DMS53 treated with DMSO at 0.1 percent for 48 hours (cell line): ENCODE measurements at regions not wholly inside any gene's neighbourhood (a gene's known extent, or its start where the extent isn't known, plus 50 kb on each side); places are given as distances from the start of the nearest gene placed in this dataset.
A peak's percentile ranks its signal among the peaks of the same experiment; 100 is the strongest.

Experiments used
- DNase-seq: peaks from one replicate; lab custom pipeline; 2025; ENCODE audit not compliant: unreplicated experiment; lab: John Stamatoyannopoulos, UW

- DNase-seq, result no peak
Observed at GRCh38 chr4:189304809-189305208, 635.9 kb upstream of the FRG1 start.

DNA sequence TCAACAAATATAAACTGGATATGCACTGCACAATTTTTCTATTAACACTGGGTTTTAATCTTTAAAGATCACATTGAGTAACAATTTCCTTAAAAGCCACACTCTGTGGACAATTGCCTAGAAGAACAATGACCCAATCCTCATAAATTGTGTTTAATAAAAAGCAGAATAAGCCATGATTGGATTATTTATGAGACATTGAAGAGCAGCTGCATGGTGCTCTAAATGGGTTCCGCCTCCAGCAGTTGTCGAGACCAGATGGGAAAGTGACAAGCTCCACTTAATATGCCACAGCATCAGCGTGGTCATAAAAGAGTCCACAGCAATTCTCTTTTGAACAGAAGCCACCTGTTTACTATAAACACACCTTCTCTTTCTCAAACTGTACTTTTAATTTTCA, 635.2 kb upstream of the FRG1 start:
- no peak for DNase-seq

DNA sequence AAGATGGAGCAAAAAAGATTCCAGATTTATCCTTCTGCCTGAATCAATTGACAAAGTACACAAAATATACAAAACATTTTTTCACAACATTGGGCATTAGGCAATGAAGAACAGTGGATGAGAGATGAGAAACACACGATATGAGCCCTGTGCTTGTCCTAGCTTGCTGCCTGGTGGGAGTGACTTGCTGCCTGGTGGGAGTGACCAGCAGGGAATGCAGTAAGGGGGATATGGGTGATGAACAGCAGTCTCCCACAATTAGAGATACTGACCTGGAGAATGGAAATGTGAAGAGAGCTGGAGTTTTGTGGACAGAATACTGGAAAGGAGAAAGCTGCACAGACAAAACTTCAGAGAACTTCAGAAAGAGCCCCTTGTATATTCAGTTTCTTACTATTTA, 629.4 kb upstream of the FRG1 start:
- no peak for DNase-seq

- no peak for DNase-seq
Observed at GRCh38 chr4:189313064-189313463, 627.6 kb upstream of the FRG1 start.

DNA sequence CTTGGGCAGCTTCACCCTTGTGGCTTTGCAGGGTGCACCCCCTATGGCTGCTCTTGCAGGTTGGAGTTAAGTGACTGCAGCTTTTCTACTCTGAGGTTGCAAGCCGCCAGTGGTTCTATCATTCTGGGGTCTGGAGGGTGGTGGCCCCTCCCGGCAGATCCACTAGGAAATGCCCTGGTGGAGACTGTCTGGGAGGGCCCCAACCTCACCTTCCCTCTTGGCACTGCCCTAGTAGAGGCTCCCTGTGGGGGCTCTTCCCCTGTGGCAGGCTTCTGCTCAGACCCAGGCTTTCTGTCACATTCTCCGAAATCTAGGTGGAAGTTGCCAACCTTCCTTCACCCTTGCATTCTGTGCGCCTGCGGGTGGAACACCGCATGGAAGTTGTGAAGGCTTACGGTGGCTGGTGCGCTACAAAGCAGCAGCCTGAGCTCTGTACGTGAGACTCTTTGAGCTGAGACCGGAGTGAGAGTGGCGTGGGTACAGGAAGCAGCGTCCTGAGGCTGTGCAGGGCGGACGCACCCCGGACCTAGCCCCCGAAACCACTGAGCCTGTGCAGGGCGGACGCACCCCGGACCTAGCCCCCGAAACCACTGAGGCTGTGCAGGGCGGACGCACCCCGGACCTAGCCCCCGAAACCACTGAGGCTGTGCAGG, 626.7 kb upstream of the FRG1 start:
- DNase-seq, result no peak

- DNase-seq, result no peak
Observed at GRCh38 chr4:189322426-189322825, 618.2 kb upstream of the FRG1 start.

- DNase-seq, result no peak
Observed at GRCh38 chr4:189341881-189342280, 598.8 kb upstream of the FRG1 start.

DNA sequence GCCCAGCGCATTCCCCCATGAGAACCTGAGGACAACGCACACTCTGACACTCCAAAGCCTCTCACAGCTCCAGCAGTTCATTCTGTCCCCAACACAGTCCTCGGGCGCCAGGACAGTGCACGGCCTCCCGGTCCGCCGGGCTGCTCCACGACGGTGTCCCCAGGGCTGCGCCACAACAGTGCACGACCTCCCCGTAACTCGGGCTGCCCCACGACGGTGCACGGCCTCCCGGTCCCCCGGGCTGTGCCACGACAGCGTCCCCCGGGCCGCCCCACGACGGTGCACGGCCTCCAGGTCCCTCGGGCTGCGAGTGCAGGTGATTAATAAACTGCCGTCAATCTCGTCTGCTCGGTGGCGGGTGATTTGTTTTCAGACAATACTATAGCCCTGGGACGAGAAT, 585.1 kb upstream of the FRG1 start:
- no peak for DNase-seq

- DNase-seq, result no peak
Observed at GRCh38 chr4:189362364-189362763, 578.3 kb upstream of the FRG1 start.

GRCh38 chr4:189364032-189364449, 576.6 kb upstream of the FRG1 start:
- DNase-seq, result no peak

DNA sequence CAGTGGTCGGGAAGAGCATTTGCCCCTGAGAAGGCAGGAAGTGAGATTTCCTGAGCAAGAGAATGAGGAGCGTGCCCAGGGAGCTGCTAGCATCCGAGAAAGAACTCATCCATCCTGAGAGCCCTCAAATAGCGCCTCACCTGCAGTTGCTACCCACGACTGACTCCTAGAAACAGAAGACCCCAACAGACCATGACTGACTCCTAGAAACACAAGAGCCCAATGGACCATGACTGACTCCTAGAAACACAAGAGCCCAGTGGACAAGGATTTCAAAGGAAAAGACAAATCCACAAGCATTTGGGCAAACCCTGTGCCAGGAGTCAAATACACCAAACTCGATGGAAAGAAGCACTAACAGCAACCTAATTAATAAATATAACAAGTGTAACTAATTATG, 575.2 kb upstream of the FRG1 start:
- no peak for DNase-seq

GRCh38 chr4:189367832-189368231, 572.8 kb upstream of the FRG1 start:
- no peak for DNase-seq

- DNase-seq, result no peak
Observed at GRCh38 chr4:189374176-189374575, 566.5 kb upstream of the FRG1 start.

GRCh38 chr4:189376901-189377300, 563.8 kb upstream of the FRG1 start:
- no peak for DNase-seq

DNA sequence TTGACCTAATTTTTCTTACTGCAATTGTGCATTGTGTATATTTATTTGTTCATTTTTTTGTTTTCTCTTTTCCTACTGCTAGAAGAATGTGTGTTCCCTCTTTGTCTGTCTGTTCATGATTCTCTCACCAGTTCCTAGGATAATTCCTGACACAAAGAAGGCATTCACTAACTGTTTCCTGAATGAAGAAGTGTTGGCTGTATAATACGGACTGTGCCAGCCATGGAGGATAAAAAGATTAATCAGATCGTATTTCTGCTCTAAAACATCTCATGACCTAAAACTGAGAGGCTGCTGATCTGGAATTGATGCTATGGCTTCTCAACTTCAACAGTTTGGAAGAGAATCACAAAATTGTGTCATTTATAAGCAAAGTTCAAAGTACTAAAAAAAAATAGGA, 563.1 kb upstream of the FRG1 start:
- DNase-seq, result no peak

DNA sequence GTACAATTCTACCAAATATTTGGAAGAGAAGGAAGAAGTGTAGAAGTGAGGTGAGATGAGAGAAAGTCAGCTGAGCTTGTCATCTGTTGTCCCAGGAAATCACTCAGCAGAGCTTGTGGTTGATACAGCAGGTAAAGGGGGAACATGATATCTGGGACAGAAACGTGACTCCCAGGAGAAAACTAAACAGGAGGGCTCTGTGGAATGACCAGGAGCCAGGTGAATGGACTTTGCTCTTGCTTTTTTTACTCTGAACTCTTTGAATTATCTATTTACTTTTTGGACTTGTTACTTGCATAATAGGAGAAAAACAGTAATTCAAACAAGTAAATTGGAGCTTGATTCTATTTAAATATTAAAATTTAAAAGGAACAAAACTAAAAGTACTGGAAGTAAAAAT, 555.6 kb upstream of the FRG1 start:
- DNase-seq, result peak; percentile 45

GRCh38 chr4:189385579-189385978, 555.1 kb upstream of the FRG1 start:
- DNase-seq, result peak; percentile 2

DNA sequence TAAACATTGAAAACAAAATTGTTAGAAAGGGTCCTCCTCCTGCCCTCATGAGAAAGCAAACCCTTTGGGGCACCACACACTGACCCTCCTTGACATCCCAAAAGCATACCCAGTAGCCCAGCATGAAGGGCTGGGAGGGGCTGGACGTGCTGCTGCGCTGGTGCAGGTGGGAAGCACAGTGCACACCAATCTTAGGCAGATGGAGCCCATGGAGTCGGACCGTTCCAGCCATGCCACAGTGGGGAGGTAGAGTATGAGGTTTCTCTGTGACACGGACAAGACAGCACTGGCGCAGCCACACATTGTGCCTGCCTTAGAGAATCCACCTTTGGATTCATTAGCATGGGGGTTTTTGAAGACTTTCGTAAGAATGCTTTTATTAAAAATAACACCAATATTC, 544.2 kb upstream of the FRG1 start:
- no peak for DNase-seq

GRCh38 chr4:189404271-189404670, 536.4 kb upstream of the FRG1 start:
- DNase-seq, result no peak

DNA sequence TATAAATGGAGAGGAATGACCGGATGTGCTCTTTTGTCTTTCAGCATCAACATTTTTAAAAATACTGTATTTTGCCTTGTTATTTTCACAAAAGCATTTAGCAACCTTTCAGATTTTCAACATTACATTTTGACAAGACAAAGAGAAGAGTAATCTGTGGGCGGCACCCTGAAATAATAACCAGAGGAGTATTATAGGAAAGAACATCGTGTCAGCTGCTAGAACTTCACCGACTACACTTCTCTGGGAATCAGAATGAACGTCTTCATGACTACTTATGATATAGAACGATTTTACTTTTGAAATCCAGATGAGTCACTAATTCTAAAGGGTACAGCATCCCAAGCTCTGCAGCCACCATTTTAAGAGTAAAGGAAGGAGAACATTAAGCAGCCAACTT, 531.5 kb upstream of the FRG1 start:
- no peak for DNase-seq

- DNase-seq, result no peak
Observed at GRCh38 chr4:189414021-189414420, 526.7 kb upstream of the FRG1 start.

- DNase-seq, result no peak
Observed at GRCh38 chr4:189420572-189420971, 520.1 kb upstream of the FRG1 start.

- no peak for DNase-seq
Observed at GRCh38 chr4:189436207-189436606, 504.5 kb upstream of the FRG1 start.

DNA sequence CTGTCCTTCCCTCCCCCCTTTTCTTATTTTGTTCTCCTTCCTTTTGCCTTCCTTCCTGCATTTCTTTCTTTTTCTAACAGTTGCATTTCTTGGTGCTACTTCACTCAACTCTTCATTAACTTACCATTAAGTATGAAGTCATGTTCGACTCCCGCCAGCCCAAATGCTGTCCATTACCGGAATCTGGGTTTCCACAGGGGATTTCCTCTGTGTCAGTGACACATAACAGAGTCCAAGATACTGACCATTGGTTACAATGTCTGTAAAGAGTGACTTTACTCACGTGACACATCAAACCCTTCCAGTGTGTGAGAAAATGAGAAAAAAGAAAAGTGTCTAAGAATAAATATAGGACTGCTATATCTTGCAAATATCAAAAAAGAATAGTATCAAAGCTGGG, 500.0 kb upstream of the FRG1 start:
- no peak for DNase-seq
